ENCODE measurements at regions not wholly inside any gene's neighbourhood (a gene's known extent, or its start where the extent isn't known, plus 50 kb on each side); places are given as distances from the start of the nearest gene placed in this dataset. TPM values are rescaled to one million over a fixed set of nuclear protein-coding genes. Genes with fewer than 3 reads are reported as not detected.

GRCh38 chr1:39154553-39155421 lies 49.7 kb upstream of the MACF1 start:
- H4K20me1 ChIP-seq (replicated peaks; ENCODE audit: control insufficient read depth, extremely low read depth, insufficient read depth, low read length): no peaks in the 10 kb centered on the region
- H3K4me3 ChIP-seq (replicated peaks in 1 of 3; ENCODE audit: insufficient read depth in 1 of 3, low read depth in 1 of 3, low read length in 3 of 3): no peak overlapping the region
- H3K27ac ChIP-seq (ENCODE audit: insufficient read depth, low read depth, low read length): peak overlapping the region; percentile 73
- CTCF ChIA-PET: interaction anchor here (0.6 to 2.1 kb wide), 5 partner anchors 18 to 56 kb away, joined by 3 to 14 read pairs (median 7); no protein-coding TSS in a partner anchor
- peaks cover 83% of the 10 kb centered on the region for H3K4me1 ChIP-seq (ENCODE audit: control insufficient read depth, extremely low read depth, insufficient read depth, low read length)
- POLR2A ChIA-PET: no interaction called here
- H3K27me3 ChIP-seq (ENCODE audit: control insufficient read depth in 2 of 2, insufficient read depth in 2 of 2, low read length in 2 of 2): no peaks in the 10 kb centered on the region
- FAIRE-seq (peak; percentile 79), DNase-seq (ENCODE audit: low read depth, low spot score) (peak; percentile 78)
- no peak overlapping the region for H2AFZ ChIP-seq (ENCODE audit: low read depth, low read length)
- peak; percentile 41 for TF ChIP-seq FOS (IDR thresholded peaks at IDR 0.05; ENCODE audit: borderline replicate concordance, insufficient read depth, low read length)
- TF ChIP-seq JUN (IDR thresholded peaks at IDR 0.05; ENCODE audit: borderline replicate concordance, insufficient read depth, insufficient read length, low read depth): no peak
- TF ChIP-seq EZH2 (IDR thresholded peaks at IDR 0.05; ENCODE audit: borderline replicate concordance, low read depth, low read length, severe bottlenecking): no peak
- no peak for TF ChIP-seq CTCF (IDR thresholded peaks at IDR 0.05; ENCODE audit: extremely low read depth in 1 of 2, insufficient read depth in 1 of 2, low read depth in 1 of 2, low read length in 2 of 2)
- TF ChIP-seq MAX (IDR thresholded peaks at IDR 0.05; ENCODE audit: insufficient read depth, insufficient read length): no peak
- TF ChIP-seq GATA2 (IDR thresholded peaks at IDR 0.05; ENCODE audit: insufficient read depth, insufficient read length, low read depth, low read length): peak; percentile 77
- TF ChIP-seq POLR2AphosphoS5 (IDR thresholded peaks at IDR 0.05; ENCODE audit: insufficient read depth, low read depth, low read length): peak; percentile 35
- no peak for TF ChIP-seq POLR2A (IDR thresholded peaks at IDR 0.05; ENCODE audit: low read depth, low read length)
- TF ChIP-seq MYC (IDR thresholded peaks at IDR 0.05; ENCODE audit: low read depth, low read length): no peak
- no peaks in the 10 kb centered on the region for H3K36me3 ChIP-seq (ENCODE audit: control insufficient read depth in 2 of 2, extremely low read depth in 1 of 2, insufficient read depth in 2 of 2, low read length in 2 of 2)
- H3K9ac ChIP-seq (replicated peaks; ENCODE audit: extremely low read depth, insufficient read depth, low read length): peak overlapping the region; percentile 25
- no peaks in the 10 kb centered on the region for H3K9me3 ChIP-seq (replicated peaks; ENCODE audit: control insufficient read depth, insufficient read depth, low read length)
- peaks cover 89% of the 10 kb centered on the region for H3K79me2 ChIP-seq (ENCODE audit: control insufficient read depth, insufficient read depth, low read length)
- no peaks in the 10 kb centered on the region for H3K9me1 ChIP-seq (replicated peaks; ENCODE audit: control insufficient read depth, extremely low read depth, insufficient read depth, low read length)
- peak overlapping the region; percentile 72 for H3K4me2 ChIP-seq (ENCODE audit: insufficient read depth, low read length)
- intact Hi-C loops (cut with micrococcal nuclease) (loop anchor here (2.0 kb wide), 1 partner anchor 38 kb away; no protein-coding TSS in a partner anchor), dilution Hi-C loops (cut with MboI; ENCODE audit: extremely low pct_ligation_motif_present, low sequenced_read_pairs) (no loop called here)
- BruUV-seq (replicated peaks): TSS peak; percentile 28

Small RNAs in the stretch of these regions (small RNA-seq; reads per million reads assigned to genes)
- gene RNA5SP44 (ENCODE audit: insufficient read depth, insufficient read length, low read depth, low replicate concordance): not detected
- not detected for gene RNU6-608P (ENCODE audit: insufficient read depth, insufficient read length, low read depth, low replicate concordance)

Measured in endothelial cell of umbilical vein (primary cell).